ENCODE measurements at regions not wholly inside any gene's neighbourhood (a gene's known extent, or its start where the extent isn't known, plus 50 kb on each side); places are given as distances from the start of the nearest gene placed in this dataset.

GRCh38 chr1:244150665-244151064, 99.6 kb downstream of the ZBTB18 start:
- intact Hi-C loops (cut with DNase I) = no loop called here
- no peak overlapping the region for H3K27ac ChIP-seq
- H3K9me3 ChIP-seq = no peaks in the 10 kb centered on the region
- DNase-seq (no peak), ATAC-seq (no peak)
- no peaks in the 10 kb centered on the region for H3K27me3 ChIP-seq
- H3K4me3 ChIP-seq = no peak overlapping the region
- TF ChIP-seq POLR2A (IDR thresholded peaks at IDR 0.05) (no peak), CTCF (IDR thresholded peaks at IDR 0.05) (no peak)
- H3K36me3 ChIP-seq = no peaks in the 10 kb centered on the region
- no peaks in the 10 kb centered on the region for H3K4me1 ChIP-seq
- 75 to 86% (median 78%) methylated on average over 4 of the region's 4 CpGs for WGBS, 4 donors

GRCh38 chr1:244151537-244151936, 100.5 kb downstream of the ZBTB18 start:
- Histone ChIP-seq H3K9me3 (no peaks in the 10 kb centered on the region), H3K27ac (no peak overlapping the region), H3K36me3 (no peaks in the 10 kb centered on the region), H3K27me3 (no peaks in the 10 kb centered on the region), H3K4me1 (no peaks in the 10 kb centered on the region), H3K4me3 (no peak overlapping the region)
- no peak for ATAC-seq
- DNase-seq = no peak
- intact Hi-C loops (cut with DNase I) = no loop called here
- 77 to 92% (median 83%) methylated on average over 4 of the region's 4 CpGs for WGBS, 4 donors
- TF ChIP-seq POLR2A (IDR thresholded peaks at IDR 0.05) (no peak), CTCF (IDR thresholded peaks at IDR 0.05) (no peak)

DNA sequence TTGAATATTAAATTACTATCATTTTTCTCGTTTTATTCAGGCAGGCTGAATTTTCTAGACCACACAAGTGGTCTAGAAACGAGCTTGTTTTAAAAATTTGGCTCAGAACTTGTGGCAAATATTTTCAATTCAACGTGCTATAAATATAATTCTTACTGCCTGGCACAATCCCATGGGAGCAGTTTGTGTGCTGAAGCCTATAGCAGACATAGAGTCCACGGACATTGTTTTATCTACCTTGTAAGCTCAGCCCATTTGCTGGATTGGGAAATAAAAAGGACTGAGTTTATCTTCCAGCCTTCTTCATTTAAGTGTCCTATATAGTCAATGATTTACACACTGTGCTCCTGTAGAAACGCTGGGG, 103.4 kb downstream of the ZBTB18 start:
- ATAC-seq (no peak), DNase-seq (no peak)
- WGBS, 4 donors = 57 to 66% (median 59%) methylated on average over 5 of the region's 5 CpGs
- H3K27ac ChIP-seq = no peak overlapping the region
- H3K4me3 ChIP-seq = no peak overlapping the region
- H3K27me3 ChIP-seq = no peaks in the 10 kb centered on the region
- no peaks in the 10 kb centered on the region for H3K9me3 ChIP-seq
- H3K36me3 ChIP-seq = no peaks in the 10 kb centered on the region
- TF ChIP-seq POLR2A (IDR thresholded peaks at IDR 0.05) = no peak
- no peak for TF ChIP-seq CTCF (IDR thresholded peaks at IDR 0.05)
- intact Hi-C loops (cut with DNase I) = no loop called here
- H3K4me1 ChIP-seq = peaks cover 0 to 5% (median 0%) of the 10 kb centered on the region in 12 donors

DNA sequence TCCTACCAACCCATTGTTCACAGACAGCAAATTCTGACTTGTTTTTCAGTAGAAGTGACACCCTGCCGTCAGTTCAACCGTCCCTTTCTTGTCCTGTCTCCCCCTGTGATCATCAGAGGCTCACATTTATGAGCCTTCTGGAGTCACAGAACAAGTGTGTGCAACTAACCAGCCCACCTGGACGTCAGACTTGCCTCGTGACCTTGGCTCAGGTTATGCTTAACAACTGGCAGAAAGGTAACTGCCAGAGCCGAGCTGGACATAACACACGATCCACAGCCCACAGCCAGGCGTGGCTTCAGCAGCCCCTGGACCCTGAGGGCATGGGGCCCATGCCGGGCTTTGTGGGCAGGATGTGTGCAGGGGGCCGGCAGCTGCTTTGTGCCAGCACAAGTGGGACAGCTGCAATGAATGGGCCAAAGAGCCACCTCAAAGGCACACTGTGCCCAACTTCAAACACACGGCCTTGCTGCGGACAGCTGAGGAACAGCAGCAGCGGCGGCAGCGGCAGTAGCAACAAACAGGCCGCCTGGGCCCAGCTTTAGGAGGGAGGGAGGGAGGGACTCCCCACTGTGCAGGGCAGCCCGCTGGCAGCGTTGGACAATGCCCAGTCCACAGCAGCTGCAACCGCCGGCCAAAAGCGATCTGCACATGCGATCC, 103.9 kb downstream of the ZBTB18 start:
- DNase-seq (no peak), ATAC-seq (peak in 1 of 4 donors; percentile 13)
- Histone ChIP-seq H3K4me3 (no peak overlapping the region), H3K9me3 (no peaks in the 10 kb centered on the region), H3K27me3 (no peaks in the 10 kb centered on the region), H3K27ac (no peak overlapping the region), H3K36me3 (no peaks in the 10 kb centered on the region), H3K4me1 (peaks cover 0 to 5% (median 0%) of the 10 kb centered on the region in 12 donors)
- intact Hi-C loops (cut with DNase I) = loop anchor here in 1 of 10 donors (5.0 kb wide), 1 partner anchor 52 kb away; no protein-coding TSS in a partner anchor
- TF ChIP-seq CTCF (IDR thresholded peaks at IDR 0.05) (no peak), POLR2A (IDR thresholded peaks at IDR 0.05) (no peak)
- 76 to 87% (median 85%) methylated on average over 16 to 21 of the region's 21 CpGs for WGBS, 4 donors
